ENCODE measurements at regions not wholly inside any gene's neighbourhood (a gene's known extent, or its start where the extent isn't known, plus 50 kb on each side); places are given as distances from the start of the nearest gene placed in this dataset.

DNA sequence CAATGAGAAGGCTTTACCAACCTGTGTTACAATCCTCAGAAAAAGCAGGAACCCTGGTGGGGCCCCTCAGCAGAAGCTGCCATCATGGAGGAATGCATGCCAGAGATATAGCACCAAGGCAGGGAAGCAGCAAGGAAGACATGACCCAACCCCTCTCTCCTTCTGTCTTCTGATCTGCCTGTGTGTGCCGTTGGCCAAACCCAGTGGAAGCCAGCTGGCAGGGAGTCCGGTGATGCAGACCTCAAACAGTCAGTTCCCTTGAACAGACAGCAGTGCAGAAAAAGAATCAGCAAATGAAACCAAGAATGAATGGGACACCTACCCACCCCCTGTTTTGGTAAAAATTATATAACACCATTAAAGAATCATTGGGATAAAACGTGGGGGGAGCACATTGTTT lies 234.2 kb downstream of the ZNF608 start:
- peak overlapping the region; percentile 15; the same call in 1 of the 2 replicates for H4K8ac ChIP-seq (ENCODE audit: extremely low read depth, insufficient read depth, low read length)
- DNase-seq (ENCODE audit: low read depth in 1 of 2, low spot score in 2 of 2): no peak
- TF ChIP-seq, protein P1, sequence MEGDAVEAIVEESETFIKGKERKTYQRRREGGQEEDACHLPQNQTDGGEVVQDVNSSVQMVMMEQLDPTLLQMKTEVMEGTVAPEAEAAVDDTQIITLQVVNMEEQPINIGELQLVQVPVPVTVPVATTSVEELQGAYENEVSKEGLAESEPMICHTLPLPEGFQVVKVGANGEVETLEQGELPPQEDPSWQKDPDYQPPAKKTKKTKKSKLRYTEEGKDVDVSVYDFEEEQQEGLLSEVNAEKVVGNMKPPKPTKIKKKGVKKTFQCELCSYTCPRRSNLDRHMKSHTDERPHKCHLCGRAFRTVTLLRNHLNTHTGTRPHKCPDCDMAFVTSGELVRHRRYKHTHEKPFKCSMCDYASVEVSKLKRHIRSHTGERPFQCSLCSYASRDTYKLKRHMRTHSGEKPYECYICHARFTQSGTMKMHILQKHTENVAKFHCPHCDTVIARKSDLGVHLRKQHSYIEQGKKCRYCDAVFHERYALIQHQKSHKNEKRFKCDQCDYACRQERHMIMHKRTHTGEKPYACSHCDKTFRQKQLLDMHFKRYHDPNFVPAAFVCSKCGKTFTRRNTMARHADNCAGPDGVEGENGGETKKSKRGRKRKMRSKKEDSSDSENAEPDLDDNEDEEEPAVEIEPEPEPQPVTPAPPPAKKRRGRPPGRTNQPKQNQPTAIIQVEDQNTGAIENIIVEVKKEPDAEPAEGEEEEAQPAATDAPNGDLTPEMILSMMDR (IDR thresholded peaks at IDR 0.05; ENCODE audit: control extremely low read depth in 1 of 3, insufficient read depth in 1 of 3, low read depth in 1 of 3, low read length in 3 of 3): no peak
- TF ChIP-seq SAP30 (IDR thresholded peaks at IDR 0.05; ENCODE audit: insufficient read depth, insufficient replicate concordance, low read length) (no peak), SP2 (IDR thresholded peaks at IDR 0.05; ENCODE audit: low read length) (no peak), BACH1 (IDR thresholded peaks at IDR 0.05; ENCODE audit: low read length) (no peak), YY1 (IDR thresholded peaks at IDR 0.05; ENCODE audit: low read depth, low read length) (no peak), ZNF274 (IDR thresholded peaks at IDR 0.05; ENCODE audit: borderline replicate concordance, extremely low read depth, low read length) (no peak), RAD21 (IDR thresholded peaks at IDR 0.05 in 1 of 2, conservative IDR thresholded peaks at IDR 0.05 in 1 of 2; ENCODE audit: low read depth in 2 of 2, low read length in 2 of 2) (no peak), SRF (IDR thresholded peaks at IDR 0.05; ENCODE audit: low read depth, low read length) (no peak), POU5F1 (IDR thresholded peaks at IDR 0.05; ENCODE audit: low read depth, low read length) (no peak)

More for the DNA sequence above, 234.2 kb downstream of the ZNF608 start:
- Histone ChIP-seq H2BK120ac (replicated peaks; ENCODE audit: low read depth, low read length) (no peak overlapping the region), H2BK15ac (ENCODE audit: low read length) (no peak overlapping the region; the same call in 1 of the 2 replicates), H3K27me3 (replicated peaks in 1 of 4; ENCODE audit: control insufficient read depth in 3 of 4, extremely low read depth in 1 of 4, insufficient read depth in 3 of 4, low read length in 3 of 4) (no peaks in the 10 kb centered on the region; a peak in 1 of 7 replicates), H2AFZ (ENCODE audit: low read length) (no peak overlapping the region), H3K36me3 (ENCODE audit: control insufficient read depth in 2 of 4, insufficient read depth in 4 of 4, low read length in 3 of 4) (no peaks in the 10 kb centered on the region; a peak in 1 of 8 replicates), H3K4me1 (replicated peaks in 1 of 4; ENCODE audit: control insufficient read depth in 3 of 4, insufficient read depth in 4 of 4, low read length in 3 of 4) (peaks cover 0 to 3% (median 0%) of the 10 kb centered on the region in 4 experiments; a peak in 1 of 7 replicates), H3K4me2 (ENCODE audit: insufficient read depth in 1 of 2, low read depth in 2 of 2, low read length in 2 of 2) (no peak overlapping the region), H3K23me2 (ENCODE audit: low read depth, low read length) (no peaks in the 10 kb centered on the region), H3K79me2 (ENCODE audit: control insufficient read depth in 1 of 2, insufficient read depth in 2 of 2, low read length in 2 of 2) (no peaks in the 10 kb centered on the region), H3K4me3 (ENCODE audit: extremely low read depth in 1 of 4, insufficient read depth in 2 of 4, low read depth in 3 of 4, low read length in 4 of 4) (no peak overlapping the region), H4K91ac (replicated peaks; ENCODE audit: insufficient read length, low read length) (no peak overlapping the region), H3K14ac (ENCODE audit: insufficient read length) (peak overlapping the region; percentile 72), H2BK20ac (ENCODE audit: low read length) (no peak overlapping the region), H4K20me1 (replicated peaks in 1 of 2; ENCODE audit: control insufficient read depth in 1 of 2, insufficient read depth in 2 of 2, low read length in 2 of 2) (no peaks in the 10 kb centered on the region), H3K18ac (ENCODE audit: extremely low read depth, low read length) (no peak overlapping the region), H3K4ac (replicated peaks; ENCODE audit: insufficient read length, low read depth, low read length) (no peak overlapping the region), H3K23ac (ENCODE audit: insufficient read length) (no peak overlapping the region), H3K79me1 (ENCODE audit: low read depth, low read length) (no peaks in the 10 kb centered on the region), H2AK5ac (ENCODE audit: low read depth, low read length) (no peak overlapping the region), H3K9ac (replicated peaks in 1 of 4; ENCODE audit: extremely low read depth in 1 of 4, low read depth in 3 of 4, low read length in 3 of 4) (no peak overlapping the region), H3K27ac (ENCODE audit: low read depth, low read length) (no peak overlapping the region), H2BK5ac (ENCODE audit: low read depth, low read length) (no peak overlapping the region), H4K5ac (ENCODE audit: insufficient read length, low read depth, low read length) (no peak overlapping the region), H3K56ac (replicated peaks; ENCODE audit: insufficient read length, low read depth, low read length) (no peak overlapping the region), H3K9me3 (ENCODE audit: insufficient read depth in 2 of 2, low read depth in 1 of 2, low read length in 1 of 2) (no peaks in the 10 kb centered on the region), H2BK12ac (ENCODE audit: low read depth, low read length) (no peak overlapping the region)
- ChIA-PET POLR2A (ENCODE audit: partially characterized antibody) (no interaction called here), CTCF (ENCODE audit: partially characterized antibody) (interaction anchor here (0.6 kb wide), 1 partner anchor 1390 kb away, joined by 3 read pairs; no protein-coding TSS in a partner anchor)
- WGBS, 2 experiments (ENCODE audit: extremely low coverage in 1 of 2, insufficient coverage in 1 of 2, insufficient read length in 1 of 2, insufficient replicate concordance in 2 of 2, low coverage in 1 of 2, low lambda C conversion rate in 2 of 2, missing lambda C conversion rate in 1 of 2): 95% methylated on average over 3 of the region's 3 CpGs; no CpG with 5 or more reads in 1 of the 2 experiments
- FAIRE-seq: no peak

All from H1 (cell line).